ENCODE measurements at regions not wholly inside any gene's neighbourhood (a gene's known extent, or its start where the extent isn't known, plus 50 kb on each side); places are given as distances from the start of the nearest gene placed in this dataset.

GRCh38 chr7:28304290-28304689, 108.0 kb upstream of the CREB5 start:
- TF ChIP-seq, protein P1, sequence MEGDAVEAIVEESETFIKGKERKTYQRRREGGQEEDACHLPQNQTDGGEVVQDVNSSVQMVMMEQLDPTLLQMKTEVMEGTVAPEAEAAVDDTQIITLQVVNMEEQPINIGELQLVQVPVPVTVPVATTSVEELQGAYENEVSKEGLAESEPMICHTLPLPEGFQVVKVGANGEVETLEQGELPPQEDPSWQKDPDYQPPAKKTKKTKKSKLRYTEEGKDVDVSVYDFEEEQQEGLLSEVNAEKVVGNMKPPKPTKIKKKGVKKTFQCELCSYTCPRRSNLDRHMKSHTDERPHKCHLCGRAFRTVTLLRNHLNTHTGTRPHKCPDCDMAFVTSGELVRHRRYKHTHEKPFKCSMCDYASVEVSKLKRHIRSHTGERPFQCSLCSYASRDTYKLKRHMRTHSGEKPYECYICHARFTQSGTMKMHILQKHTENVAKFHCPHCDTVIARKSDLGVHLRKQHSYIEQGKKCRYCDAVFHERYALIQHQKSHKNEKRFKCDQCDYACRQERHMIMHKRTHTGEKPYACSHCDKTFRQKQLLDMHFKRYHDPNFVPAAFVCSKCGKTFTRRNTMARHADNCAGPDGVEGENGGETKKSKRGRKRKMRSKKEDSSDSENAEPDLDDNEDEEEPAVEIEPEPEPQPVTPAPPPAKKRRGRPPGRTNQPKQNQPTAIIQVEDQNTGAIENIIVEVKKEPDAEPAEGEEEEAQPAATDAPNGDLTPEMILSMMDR (IDR thresholded peaks at IDR 0.05; ENCODE audit: unreplicated experiment) = no peak
- H3K9me3 Mint-ChIP-seq (ENCODE audit: low read depth) = no peaks in the 10 kb centered on the region
- no peaks in the 10 kb centered on the region for H3K4me1 Mint-ChIP-seq (ENCODE audit: low read depth)
- H3K27ac Mint-ChIP-seq = no peak overlapping the region
- no peak overlapping the region for H3K4me3 Mint-ChIP-seq (ENCODE audit: low read depth)
- H3K27me3 Mint-ChIP-seq = peaks cover 5% of the 10 kb centered on the region
- H3K36me3 Mint-ChIP-seq (ENCODE audit: insufficient read depth) = no peaks in the 10 kb centered on the region
- DNase-seq (ENCODE audit: low spot score, unreplicated experiment) = no peak

GRCh38 chr7:28309704-28310459, 102.4 kb upstream of the CREB5 start:
- H3K9me3 Mint-ChIP-seq (ENCODE audit: low read depth) = no peaks in the 10 kb centered on the region

GRCh38 chr7:28310460-28310848, 101.9 kb upstream of the CREB5 start:
- Mint-ChIP-seq H3K27me3 (peaks cover 33% of the 10 kb centered on the region), H3K9me3 (ENCODE audit: low read depth) (no peaks in the 10 kb centered on the region), H3K27ac (no peak overlapping the region), H3K4me3 (ENCODE audit: low read depth) (no peak overlapping the region), H3K36me3 (ENCODE audit: insufficient read depth) (no peaks in the 10 kb centered on the region), H3K4me1 (ENCODE audit: low read depth) (peaks cover 14% of the 10 kb centered on the region)
- TF ChIP-seq, protein P1 (IDR thresholded peaks at IDR 0.05; ENCODE audit: unreplicated experiment) = no peak
- no peak for DNase-seq (ENCODE audit: low spot score, unreplicated experiment)

More at GRCh38 chr7:28309704-28310459, 102.4 kb upstream of the CREB5 start:
- no peak for DNase-seq (ENCODE audit: low spot score, unreplicated experiment)
- no peak overlapping the region for H3K4me3 Mint-ChIP-seq (ENCODE audit: low read depth)
- peak overlapping the region; percentile 43 for H3K27ac Mint-ChIP-seq
- H3K27me3 Mint-ChIP-seq = peaks cover 32% of the 10 kb centered on the region
- H3K4me1 Mint-ChIP-seq (ENCODE audit: low read depth) = peaks cover 12% of the 10 kb centered on the region
- no peaks in the 10 kb centered on the region for H3K36me3 Mint-ChIP-seq (ENCODE audit: insufficient read depth)
- TF ChIP-seq, protein P1 (IDR thresholded peaks at IDR 0.05; ENCODE audit: unreplicated experiment) = no peak

DNA sequence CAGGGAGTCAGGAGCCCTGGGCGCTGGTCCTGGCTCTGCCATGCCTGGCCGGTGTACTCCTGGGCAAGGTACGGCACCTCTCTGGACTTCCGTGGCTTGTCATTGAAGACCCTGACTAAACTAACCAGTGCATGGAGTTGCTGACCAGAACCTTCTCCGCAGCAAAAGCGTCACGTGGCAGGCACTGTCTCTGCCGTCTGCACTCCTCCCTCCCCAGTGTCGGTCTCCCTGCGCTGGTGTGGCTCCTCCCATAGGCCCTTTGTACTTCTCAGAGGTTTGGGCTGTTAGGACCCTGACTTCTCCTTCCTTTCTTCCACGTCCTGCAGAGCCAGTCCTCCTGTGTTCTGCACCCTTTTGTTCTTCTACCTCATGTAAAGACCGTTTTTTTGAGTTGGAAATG, 100.6 kb upstream of the CREB5 start:
- Mint-ChIP-seq H3K9me3 (ENCODE audit: low read depth) (no peaks in the 10 kb centered on the region), H3K27ac (no peak overlapping the region), H3K27me3 (peaks cover 45% of the 10 kb centered on the region), H3K4me1 (ENCODE audit: low read depth) (peaks cover 16% of the 10 kb centered on the region), H3K4me3 (ENCODE audit: low read depth) (no peak overlapping the region), H3K36me3 (ENCODE audit: insufficient read depth) (no peaks in the 10 kb centered on the region)
- DNase-seq (ENCODE audit: low spot score, unreplicated experiment) = no peak
- TF ChIP-seq, protein P1 (IDR thresholded peaks at IDR 0.05; ENCODE audit: unreplicated experiment) = no peak

DNA sequence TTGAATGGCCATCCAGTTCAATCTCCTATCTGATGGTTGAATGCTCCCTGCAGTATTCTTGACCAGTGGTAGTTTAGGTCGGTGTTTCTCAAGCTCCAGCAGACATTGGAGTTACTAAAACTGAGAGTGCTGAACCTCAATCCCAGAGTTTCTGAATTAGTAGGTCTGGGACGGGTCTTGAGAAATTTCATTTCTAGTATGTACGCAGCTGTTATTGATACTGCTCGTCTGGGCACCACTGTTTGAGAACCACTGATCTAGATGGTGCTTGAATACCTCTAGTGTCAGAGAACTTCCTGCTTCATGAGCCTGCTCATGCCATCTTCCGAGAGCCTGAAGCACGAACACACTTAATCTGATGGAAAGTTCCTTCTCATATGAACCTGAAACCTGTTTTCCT, 99.4 kb upstream of the CREB5 start:
- TF ChIP-seq, protein P1 (IDR thresholded peaks at IDR 0.05; ENCODE audit: unreplicated experiment) = no peak
- Mint-ChIP-seq H3K36me3 (ENCODE audit: insufficient read depth) (no peaks in the 10 kb centered on the region), H3K27me3 (peaks cover 51% of the 10 kb centered on the region), H3K9me3 (ENCODE audit: low read depth) (no peaks in the 10 kb centered on the region), H3K27ac (no peak overlapping the region), H3K4me1 (ENCODE audit: low read depth) (peaks cover 16% of the 10 kb centered on the region), H3K4me3 (ENCODE audit: low read depth) (no peak overlapping the region)
- DNase-seq (ENCODE audit: low spot score, unreplicated experiment) = no peak

All from progenitor cell of endocrine pancreas (in vitro differentiated cells).